SK-N-SH (cell line): ENCODE measurements at regions not wholly inside any gene's neighbourhood (a gene's known extent, or its start where the extent isn't known, plus 50 kb on each side); places are given as distances from the start of the nearest gene placed in this dataset.

Experiments used
- CTCF ChIP-seq: fragments of 200-600 bp; sonication (generic); IDR thresholded peaks from 2 replicates; pipeline ENCODE4 v1.6.1; 2017; ENCODE audit warnings: antibody characterized with exemption, mild to moderate bottlenecking, moderate library complexity
- EP300 ChIP-seq, 2 experiments: IDR thresholded peaks; 2 replicates each; pipeline versions ENCODE4 v1.4.0 to v1.6.1; 2012; ENCODE audit warnings: borderline replicate concordance in 1 of 2, low read depth in 1 of 2, low read length in 1 of 2
- POLR2AphosphoS5 ChIP-seq: IDR thresholded peaks from 2 replicates; pipeline ENCODE4 v1.6.1; 2012; ENCODE audit warnings: low read depth, low read length
- REST ChIP-seq: IDR thresholded peaks from 2 replicates; pipeline ENCODE4 v1.6.1; 2012; ENCODE audit warnings: mild to moderate bottlenecking, low read depth, low read length, moderate library complexity

GRCh38 chr15:36254426-36254825 is 325.0 kb upstream of the CDIN1 start:
- TF ChIP-seq REST = no peak
- TF ChIP-seq EP300 (IDR thresholded peaks at IDR 0.05; ENCODE audit: borderline replicate concordance in 1 of 2, low read depth in 1 of 2, low read length in 1 of 2) = no peak
- TF ChIP-seq CTCF = no peak
- no peak for TF ChIP-seq POLR2AphosphoS5
